ENCODE measurements at regions not wholly inside any gene's neighbourhood (a gene's known extent, or its start where the extent isn't known, plus 50 kb on each side); places are given as distances from the start of the nearest gene placed in this dataset.

GRCh38 chr6:40903456-40903855, 135.6 kb downstream of the UNC5CL start:
- Histone ChIP-seq H2AFZ (ENCODE audit: low read length) (no peak overlapping the region), H3K9me2 (ENCODE audit: low read depth, low read length) (no peaks in the 10 kb centered on the region), H3K9me3 (ENCODE audit: low read length) (no peaks in the 10 kb centered on the region), H3K4me2 (ENCODE audit: low read length) (no peak overlapping the region), H4K20me1 (ENCODE audit: insufficient read depth, low read length) (no peaks in the 10 kb centered on the region), H3K4me3 (ENCODE audit: low read depth, low read length, poor library complexity, severe bottlenecking) (no peak overlapping the region), H3K27ac (ENCODE audit: low read depth, low read length, poor library complexity, severe bottlenecking) (no peak overlapping the region), H3K27me3 (ENCODE audit: insufficient read depth, low read length) (no peaks in the 10 kb centered on the region), H3F3A (ENCODE audit: insufficient read depth, low read length) (no peaks in the 10 kb centered on the region), H3K79me2 (ENCODE audit: insufficient read depth, low read length) (no peaks in the 10 kb centered on the region), H3K36me3 (ENCODE audit: insufficient read depth, low read length) (no peaks in the 10 kb centered on the region), H3K9ac (ENCODE audit: low read length) (no peak overlapping the region), H3K4me1 (ENCODE audit: insufficient read depth, low read length, severe bottlenecking) (no peaks in the 10 kb centered on the region)
- TF ChIP-seq CTCF (IDR thresholded peaks at IDR 0.05; ENCODE audit: low read length) (no peak), EZH2 (IDR thresholded peaks at IDR 0.05; ENCODE audit: borderline replicate concordance, low read length) (no peak)

- Histone ChIP-seq H3K27ac (ENCODE audit: low read depth, low read length, poor library complexity, severe bottlenecking) (no peak overlapping the region), H3K9me3 (ENCODE audit: low read length) (no peaks in the 10 kb centered on the region), H3F3A (ENCODE audit: insufficient read depth, low read length) (no peaks in the 10 kb centered on the region), H3K9me2 (ENCODE audit: low read depth, low read length) (no peaks in the 10 kb centered on the region), H3K4me3 (ENCODE audit: low read depth, low read length, poor library complexity, severe bottlenecking) (no peak overlapping the region), H3K27me3 (ENCODE audit: insufficient read depth, low read length) (no peaks in the 10 kb centered on the region), H2AFZ (ENCODE audit: low read length) (no peak overlapping the region), H3K79me2 (ENCODE audit: insufficient read depth, low read length) (no peaks in the 10 kb centered on the region), H3K4me1 (ENCODE audit: insufficient read depth, low read length, severe bottlenecking) (no peaks in the 10 kb centered on the region), H3K4me2 (ENCODE audit: low read length) (no peak overlapping the region), H3K36me3 (ENCODE audit: insufficient read depth, low read length) (no peaks in the 10 kb centered on the region), H4K20me1 (ENCODE audit: insufficient read depth, low read length) (no peaks in the 10 kb centered on the region), H3K9ac (ENCODE audit: low read length) (no peak overlapping the region)
- TF ChIP-seq CTCF (IDR thresholded peaks at IDR 0.05; ENCODE audit: low read length) (no peak), EZH2 (IDR thresholded peaks at IDR 0.05; ENCODE audit: borderline replicate concordance, low read length) (no peak)
Measured at GRCh38 chr6:40901322-40902055, 137.5 kb downstream of the UNC5CL start.

- Histone ChIP-seq H3K4me1 (ENCODE audit: insufficient read depth, low read length, severe bottlenecking) (no peaks in the 10 kb centered on the region), H3K4me3 (ENCODE audit: low read depth, low read length, poor library complexity, severe bottlenecking) (no peak overlapping the region), H3K9ac (ENCODE audit: low read length) (no peak overlapping the region), H3K9me2 (ENCODE audit: low read depth, low read length) (no peaks in the 10 kb centered on the region), H3K27ac (ENCODE audit: low read depth, low read length, poor library complexity, severe bottlenecking) (no peak overlapping the region), H3K9me3 (ENCODE audit: low read length) (no peaks in the 10 kb centered on the region), H3F3A (ENCODE audit: insufficient read depth, low read length) (no peaks in the 10 kb centered on the region), H2AFZ (ENCODE audit: low read length) (no peak overlapping the region), H3K79me2 (ENCODE audit: insufficient read depth, low read length) (no peaks in the 10 kb centered on the region), H3K27me3 (ENCODE audit: insufficient read depth, low read length) (no peaks in the 10 kb centered on the region), H3K36me3 (ENCODE audit: insufficient read depth, low read length) (no peaks in the 10 kb centered on the region), H4K20me1 (ENCODE audit: insufficient read depth, low read length) (no peaks in the 10 kb centered on the region), H3K4me2 (ENCODE audit: low read length) (no peak overlapping the region)
- TF ChIP-seq CTCF (IDR thresholded peaks at IDR 0.05; ENCODE audit: low read length) (no peak), EZH2 (IDR thresholded peaks at IDR 0.05; ENCODE audit: borderline replicate concordance, low read length) (no peak)
Measured at GRCh38 chr6:40900791-40901190, 138.2 kb downstream of the UNC5CL start.
